ENCODE measurements at regions not wholly inside any gene's neighbourhood (a gene's known extent, or its start where the extent isn't known, plus 50 kb on each side); places are given as distances from the start of the nearest gene placed in this dataset.

GRCh38 chr20:48131581-48131980 is 346.3 kb upstream of the SULF2 start:
- TF ChIP-seq, protein P1, sequence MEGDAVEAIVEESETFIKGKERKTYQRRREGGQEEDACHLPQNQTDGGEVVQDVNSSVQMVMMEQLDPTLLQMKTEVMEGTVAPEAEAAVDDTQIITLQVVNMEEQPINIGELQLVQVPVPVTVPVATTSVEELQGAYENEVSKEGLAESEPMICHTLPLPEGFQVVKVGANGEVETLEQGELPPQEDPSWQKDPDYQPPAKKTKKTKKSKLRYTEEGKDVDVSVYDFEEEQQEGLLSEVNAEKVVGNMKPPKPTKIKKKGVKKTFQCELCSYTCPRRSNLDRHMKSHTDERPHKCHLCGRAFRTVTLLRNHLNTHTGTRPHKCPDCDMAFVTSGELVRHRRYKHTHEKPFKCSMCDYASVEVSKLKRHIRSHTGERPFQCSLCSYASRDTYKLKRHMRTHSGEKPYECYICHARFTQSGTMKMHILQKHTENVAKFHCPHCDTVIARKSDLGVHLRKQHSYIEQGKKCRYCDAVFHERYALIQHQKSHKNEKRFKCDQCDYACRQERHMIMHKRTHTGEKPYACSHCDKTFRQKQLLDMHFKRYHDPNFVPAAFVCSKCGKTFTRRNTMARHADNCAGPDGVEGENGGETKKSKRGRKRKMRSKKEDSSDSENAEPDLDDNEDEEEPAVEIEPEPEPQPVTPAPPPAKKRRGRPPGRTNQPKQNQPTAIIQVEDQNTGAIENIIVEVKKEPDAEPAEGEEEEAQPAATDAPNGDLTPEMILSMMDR (IDR thresholded peaks at IDR 0.05) = no peak
- TF ChIP-seq POLR2A (IDR thresholded peaks at IDR 0.05) = no peak
